ENCODE measurements at regions not wholly inside any gene's neighbourhood (a gene's known extent, or its start where the extent isn't known, plus 50 kb on each side); places are given as distances from the start of the nearest gene placed in this dataset.
A peak's percentile ranks its signal among the peaks of the same experiment; 100 is the strongest.

- no peak for ATAC-seq
- no peak for DNase-seq
These were observed 67.2 kb upstream of the DLK1 start for GRCh38 chr14:100659345-100660001.

GRCh38 chr14:100660498-100660881, 66.2 kb upstream of the DLK1 start:
- no peak for DNase-seq
- no peak for ATAC-seq

DNA sequence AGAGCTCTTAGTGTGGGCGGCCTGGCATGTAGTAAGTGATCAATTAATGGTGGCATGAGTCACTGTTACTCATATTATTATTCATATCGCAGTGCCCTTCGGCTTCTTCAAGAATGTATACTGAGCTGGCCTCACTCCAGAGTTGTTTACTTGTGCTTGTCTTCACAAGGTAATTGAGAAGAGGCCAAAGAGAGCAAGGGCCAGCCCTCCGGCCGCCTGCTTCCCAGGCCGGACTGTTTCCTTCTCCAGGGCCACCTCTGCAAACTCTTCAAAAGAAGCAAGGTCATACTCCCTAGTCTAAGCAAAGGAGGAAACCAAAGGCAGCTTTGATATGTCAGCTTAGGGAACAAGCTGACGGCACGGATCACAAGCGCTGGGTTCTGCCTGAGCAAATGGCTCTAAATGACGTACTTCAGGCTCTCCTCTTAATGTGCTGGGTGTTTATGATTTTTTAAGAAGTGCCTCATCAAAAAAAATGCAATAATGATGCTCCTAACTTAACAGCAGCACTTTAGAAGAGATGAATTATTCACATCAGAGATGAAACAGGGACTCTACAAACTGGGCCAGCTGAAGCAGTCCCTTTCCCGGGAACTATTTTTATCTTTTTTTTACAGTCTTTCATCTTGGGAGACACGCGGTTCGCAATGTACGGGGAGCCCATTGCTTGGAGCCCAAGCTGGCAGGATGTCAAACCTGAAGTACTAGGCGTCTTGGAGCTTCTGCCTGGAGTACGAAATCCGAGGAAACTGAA, 65.6 kb upstream of the DLK1 start:
- DNase-seq (no peak), ATAC-seq (no peak)

DNA sequence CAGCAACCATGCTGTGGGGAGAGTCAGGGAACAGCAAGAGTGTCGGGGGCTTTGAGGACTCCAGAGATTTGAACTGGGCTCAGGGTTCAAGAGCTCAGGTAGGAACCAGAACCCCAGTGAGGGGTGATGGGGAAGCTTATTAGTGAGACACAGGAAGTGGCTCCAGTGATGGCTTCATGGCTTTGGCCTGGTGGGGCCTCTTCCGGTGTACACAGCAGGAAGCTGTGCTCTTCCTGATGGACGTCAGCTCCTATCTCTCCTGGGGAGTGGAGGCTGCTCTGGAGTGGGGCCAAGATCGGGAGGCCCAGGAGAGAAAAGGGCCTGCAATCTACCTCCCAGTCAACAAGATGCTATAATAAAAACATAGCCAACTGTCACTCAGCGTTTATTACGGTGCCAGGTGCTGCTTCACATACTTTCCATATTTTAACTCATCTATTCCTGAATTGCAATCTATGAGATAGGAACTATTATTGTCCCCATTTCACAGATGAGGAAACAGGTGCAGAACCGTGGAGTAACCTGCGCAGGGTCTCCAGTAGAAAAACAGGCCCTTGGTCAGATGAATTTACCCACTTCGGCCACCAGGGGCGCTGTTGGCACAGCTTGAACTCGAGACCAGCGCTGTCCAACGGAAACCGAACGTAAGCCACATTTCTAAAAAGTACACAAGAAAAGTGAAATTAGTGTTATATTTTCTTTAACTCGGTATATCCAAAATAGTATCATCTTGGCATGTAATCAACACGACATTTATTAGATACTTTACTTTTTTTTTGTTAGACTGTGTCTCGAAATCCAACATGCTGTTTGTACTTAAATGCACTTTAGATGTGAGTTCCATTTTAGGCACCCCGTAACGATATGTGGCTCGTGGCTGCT, 63.6 kb upstream of the DLK1 start:
- ATAC-seq (no peak), DNase-seq (peak; percentile 70)

- ATAC-seq: no peak
These were observed 63.0 kb upstream of the DLK1 start for GRCh38 chr14:100663761-100664052.

DNA sequence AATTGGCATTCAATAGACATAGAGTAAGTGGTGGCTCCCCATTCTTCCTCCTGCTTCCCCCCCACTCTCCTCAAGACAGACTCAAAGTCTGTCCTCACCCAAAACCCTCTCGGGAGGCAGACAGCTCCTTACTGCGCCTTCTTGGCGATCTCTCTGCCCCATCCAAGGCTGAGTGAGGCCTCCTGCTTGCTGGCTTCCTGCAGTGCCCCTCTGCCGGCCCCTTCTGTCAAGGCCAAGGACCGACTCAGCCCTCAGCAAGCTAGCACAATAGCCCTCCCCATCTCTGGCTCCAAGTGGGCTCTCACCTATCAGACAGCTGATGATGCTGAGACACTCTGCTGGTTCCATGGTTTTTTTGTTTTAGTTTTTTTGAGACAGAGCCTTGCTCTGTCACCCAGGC, 62.5 kb upstream of the DLK1 start:
- no peak for ATAC-seq
- DNase-seq: no peak

More at GRCh38 chr14:100663761-100664052, 63.0 kb upstream of the DLK1 start:
- no peak for DNase-seq

DNA sequence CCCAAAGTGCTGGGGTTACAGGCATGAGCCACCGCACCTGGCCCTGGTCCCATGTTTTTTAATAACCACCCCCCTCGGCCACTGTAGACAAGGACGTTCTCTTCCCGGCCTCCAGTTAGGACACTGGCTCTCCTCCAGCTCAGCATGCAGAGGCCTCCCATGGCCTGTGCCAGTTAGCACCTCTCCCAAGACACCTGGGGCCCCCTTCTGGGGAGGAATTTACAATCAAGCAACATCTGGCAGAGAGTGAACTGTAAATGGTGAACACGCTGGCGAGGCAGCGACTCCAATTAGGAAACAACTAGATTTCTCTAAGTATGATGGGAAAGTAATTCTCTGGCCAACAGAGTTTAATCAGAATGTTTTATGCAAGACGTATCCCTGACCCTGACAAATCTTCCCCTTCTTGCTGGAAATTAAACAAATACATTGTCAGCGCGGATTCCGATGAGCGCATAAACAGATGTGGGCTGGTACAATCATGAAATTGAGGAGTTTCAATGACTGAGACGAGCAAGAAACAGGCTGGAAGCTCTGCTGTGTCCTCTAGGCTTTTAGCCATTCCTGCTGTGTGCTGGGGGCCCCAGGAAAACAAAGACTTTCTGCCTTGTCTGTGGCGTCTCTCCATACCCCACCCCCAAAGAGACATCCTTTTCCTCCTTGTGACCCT, 61.7 kb upstream of the DLK1 start:
- no peak for ATAC-seq
- DNase-seq: no peak

GRCh38 chr14:100665511-100666032, 61.1 kb upstream of the DLK1 start:
- ATAC-seq (no peak), DNase-seq (no peak)

- no peak for DNase-seq
These were observed 60.3 kb upstream of the DLK1 start for GRCh38 chr14:100666403-100666802.

DNA sequence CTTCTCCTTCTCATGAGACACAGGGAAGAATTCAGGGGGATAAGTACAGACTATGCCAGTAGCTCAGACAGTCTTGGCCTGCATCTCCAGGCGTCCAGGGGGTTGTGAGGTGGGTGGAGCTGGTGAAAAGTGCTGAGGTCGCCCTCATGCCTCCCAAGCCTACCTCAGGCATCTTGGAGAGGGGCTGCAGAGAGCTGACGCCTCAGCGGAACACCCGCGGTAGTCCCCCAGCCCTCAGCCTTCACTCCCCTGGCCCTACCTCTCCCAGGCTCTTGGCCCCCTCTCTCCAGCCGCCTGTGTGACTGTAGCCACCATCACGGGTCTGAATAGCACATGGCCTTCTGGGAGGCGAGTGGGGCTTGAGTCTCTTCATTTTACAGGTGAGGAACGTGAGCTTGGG, 59.8 kb upstream of the DLK1 start:
- no peak for DNase-seq
- no peak for ATAC-seq

More at GRCh38 chr14:100666403-100666802, 60.3 kb upstream of the DLK1 start:
- no peak for ATAC-seq

- ATAC-seq (no peak), DNase-seq (no peak)
These were observed 59.0 kb upstream of the DLK1 start for GRCh38 chr14:100667656-100668055.

DNA sequence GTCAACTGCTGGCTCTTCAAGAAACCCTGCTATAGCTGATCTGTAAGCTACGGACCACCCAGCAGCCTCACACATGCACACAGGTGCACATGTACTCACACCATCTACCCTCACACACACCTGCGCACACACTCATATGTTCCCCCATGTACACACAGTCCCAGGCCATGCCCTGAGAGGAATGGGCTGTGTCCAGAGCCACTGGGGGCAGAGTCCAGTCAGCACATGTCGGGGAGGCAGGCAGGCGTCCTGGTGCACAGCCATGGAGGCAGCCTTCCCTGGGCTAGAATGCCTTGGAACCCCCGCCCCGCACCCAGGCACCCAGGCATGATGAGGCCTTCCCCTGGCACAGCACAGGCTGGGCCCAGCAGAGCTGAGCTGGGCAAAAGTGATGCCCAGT, 58.3 kb upstream of the DLK1 start:
- no peak for ATAC-seq
- no peak for DNase-seq

DNA sequence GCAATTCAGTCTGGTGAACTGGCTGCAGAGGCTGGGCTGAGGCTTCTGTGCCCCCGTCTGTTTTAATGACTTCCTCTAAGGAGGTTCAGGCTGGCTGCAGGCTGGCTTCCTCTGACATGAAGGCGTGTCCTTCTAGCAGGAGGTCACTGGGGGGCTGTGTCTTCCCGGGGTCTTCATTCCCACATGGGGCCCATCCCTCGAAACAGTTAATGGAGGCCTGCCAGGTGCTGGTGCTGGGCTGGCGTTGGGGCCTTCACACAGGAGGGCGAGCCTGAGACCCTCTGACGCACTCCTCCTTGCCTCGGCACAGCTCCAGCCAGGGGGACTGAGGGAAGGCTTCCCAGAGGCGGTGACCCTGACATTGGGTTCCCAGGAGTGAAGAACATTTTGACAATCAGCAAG, 57.7 kb upstream of the DLK1 start:
- DNase-seq (no peak), ATAC-seq (no peak)

GRCh38 chr14:100669468-100669867, 57.2 kb upstream of the DLK1 start:
- ATAC-seq (no peak), DNase-seq (no peak)

DNA sequence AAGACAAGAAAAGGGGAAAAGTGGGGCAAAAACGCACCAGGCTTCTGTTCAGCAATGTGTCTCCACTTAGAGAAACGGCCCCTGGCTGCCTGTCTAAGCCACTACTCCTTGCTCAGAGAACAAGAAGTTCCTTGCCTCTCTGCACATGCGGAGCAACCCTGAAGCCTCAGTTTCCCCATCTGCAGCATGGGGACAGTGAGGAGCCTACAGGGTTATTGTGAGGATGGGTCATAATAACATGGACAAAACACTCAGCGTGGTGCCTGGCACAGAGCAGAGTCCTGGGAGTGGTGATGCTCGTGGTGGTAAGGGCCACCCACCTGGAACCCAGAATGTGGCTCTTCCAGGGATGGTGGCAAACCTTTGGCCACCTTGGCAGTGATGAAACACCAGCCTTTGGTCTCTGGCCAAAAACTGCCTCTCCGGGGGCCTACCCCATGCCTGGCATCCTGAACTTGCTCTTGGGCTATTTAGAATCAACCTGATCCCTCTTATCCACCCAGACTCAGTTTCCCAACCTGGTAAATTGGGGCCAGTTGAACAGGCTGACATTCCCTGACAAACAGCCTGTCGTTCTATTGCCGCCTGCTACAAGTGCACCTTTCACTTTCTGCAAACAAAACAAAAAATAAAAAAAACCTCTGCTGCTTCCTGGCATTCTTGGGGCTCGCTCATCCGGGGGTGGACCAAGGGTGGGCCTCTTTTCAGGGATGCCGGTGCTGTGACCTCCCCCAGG, 56.5 kb upstream of the DLK1 start:
- no peak for ATAC-seq
- DNase-seq: no peak

GRCh38 chr14:100670753-100671049, 56.0 kb upstream of the DLK1 start:
- no peak for DNase-seq
- no peak for ATAC-seq

DNA sequence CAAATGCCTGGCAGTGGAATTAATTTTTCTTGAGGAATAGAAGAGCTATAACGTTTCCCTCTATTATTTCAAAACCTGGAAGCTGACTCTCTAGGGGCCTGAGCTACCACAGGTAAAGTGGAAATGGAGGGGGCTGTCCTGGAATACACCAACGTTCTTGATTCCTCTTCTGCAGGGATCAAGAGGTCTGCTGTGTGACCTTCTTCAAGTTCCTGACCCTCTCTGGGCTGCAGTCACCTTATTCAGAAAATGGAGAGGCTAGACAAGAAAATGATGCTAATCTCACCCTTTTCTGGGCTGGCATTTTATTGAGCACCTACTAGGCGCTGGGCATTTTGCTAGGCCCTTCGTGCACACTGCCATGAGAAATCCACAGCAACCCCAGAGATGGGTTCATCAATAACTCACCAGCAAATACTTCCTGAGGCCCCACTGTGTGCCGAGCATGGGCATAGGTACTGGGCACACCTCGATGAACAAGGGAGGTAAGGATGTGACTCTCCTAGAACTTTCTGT, 55.2 kb upstream of the DLK1 start:
- no peak for DNase-seq
- no peak for ATAC-seq

- DNase-seq (no peak), ATAC-seq (no peak)
These were observed 54.8 kb upstream of the DLK1 start for GRCh38 chr14:100671906-100672305.

- DNase-seq (no peak), ATAC-seq (no peak)
These were observed 53.4 kb upstream of the DLK1 start for GRCh38 chr14:100673085-100673806.

DNA sequence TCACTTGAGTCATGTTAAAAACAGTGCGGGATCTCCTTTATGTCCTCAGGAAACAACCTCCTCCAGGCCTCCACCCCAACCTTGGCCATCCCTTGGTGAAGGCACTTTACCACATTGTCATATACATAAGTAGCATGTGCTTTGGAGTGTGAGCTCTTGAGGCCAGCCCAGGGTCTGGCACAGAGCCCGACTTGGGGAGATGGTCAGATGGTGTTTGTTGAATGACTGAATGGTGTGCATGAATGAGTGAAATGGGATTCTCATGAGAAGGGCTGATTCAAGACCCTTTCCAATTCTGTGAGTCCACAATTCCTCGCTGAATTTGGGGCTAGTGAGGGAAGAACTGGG, 52.9 kb upstream of the DLK1 start:
- DNase-seq (no peak), ATAC-seq (no peak)

GRCh38 chr14:100674428-100674827, 52.3 kb upstream of the DLK1 start:
- DNase-seq: no peak
- no peak for ATAC-seq
